WTC11 (cell line): ENCODE measurements at regions not wholly inside any gene's neighbourhood (a gene's known extent, or its start where the extent isn't known, plus 50 kb on each side); places are given as distances from the start of the nearest gene placed in this dataset.

Experiments
- ATAC-seq: fragments of 200-7000 bp; cut with Tn5 transposase; 2 replicates; pipeline ENCODE4 v1.10.0; 2021; ENCODE audit warnings: mild to moderate bottlenecking, moderate library complexity
- CTCF ChIA-PET: fragments of 300-600 bp; sonication (Branson Sonifier 250); formaldehyde crosslinking; loops from one replicate; lab custom pipeline; 2021; ENCODE audit warnings: antibody characterized with exemption; lab: Charles Lee
- POLR2A ChIA-PET: fragments of 350-600 bp; sonication (Branson Sonifier 250); formaldehyde crosslinking; loops from one replicate; lab custom pipeline; 2021; ENCODE audit warnings: antibody characterized with exemption; lab: Charles Lee
- DNase-seq: peaks from one replicate; pipeline ENCODE4 v3.0.0; 2021; ENCODE audit warnings: low spot score
- H3K27ac Mint-ChIP-seq: 2 replicates; pipeline ENCODE4 v1.8.0; 2021; ENCODE audit warnings: mixed read lengths
- H3K27me3 Mint-ChIP-seq: 2 replicates; pipeline ENCODE4 v1.8.0; 2021; ENCODE audit warnings: low read depth, mild to moderate bottlenecking, moderate library complexity, mixed read lengths
- H3K36me3 Mint-ChIP-seq: 2 replicates; pipeline ENCODE4 v1.8.0; 2021; ENCODE audit warnings: mixed read lengths
- H3K4me1 Mint-ChIP-seq: 2 replicates; pipeline ENCODE4 v1.8.0; 2022; ENCODE audit warnings: mixed read lengths
- H3K4me3 Mint-ChIP-seq: 2 replicates; pipeline ENCODE4 v1.8.0; 2021; ENCODE audit warnings: mild to moderate bottlenecking, moderate library complexity, mixed read lengths
- H3K9me3 Mint-ChIP-seq: 2 replicates; pipeline ENCODE4 v1.8.0; 2021; ENCODE audit warnings: mixed read lengths
- EMX1 ChIP-seq: fragments of 250-450 bp; sonication (Bioruptor Pico); IDR thresholded peaks from 2 replicates; pipeline ENCODE4 v1.8.0; 2021; ENCODE audit warnings: mild to moderate bottlenecking
- ETV6 ChIP-seq: sonication (generic); formaldehyde crosslinking; IDR thresholded peaks from 2 replicates; pipeline ENCODE4 v1.8.1; 2022; ENCODE audit warnings: mild to moderate bottlenecking, missing genetic modification reagents
- FOXJ3 ChIP-seq: sonication (generic); formaldehyde crosslinking; IDR thresholded peaks from 2 replicates; pipeline ENCODE4 v1.9.0; 2021; ENCODE audit warnings: missing genetic modification reagents, mild to moderate bottlenecking, borderline replicate concordance
- GTF2I ChIP-seq: fragments of 250-450 bp; sonication (Bioruptor Pico); conservative IDR thresholded peaks from 2 replicates; pipeline ENCODE4 v1.4.0; 2021; ENCODE audit warnings: mild to moderate bottlenecking
- JUN ChIP-seq: sonication (generic); formaldehyde crosslinking; IDR thresholded peaks from 2 replicates; pipeline ENCODE4 v1.8.0; 2023; ENCODE audit warnings: mild to moderate bottlenecking, missing genetic modification reagents
- NFYB ChIP-seq: sonication (generic); formaldehyde crosslinking; conservative IDR thresholded peaks from 2 replicates; pipeline ENCODE4 v1.8.0; 2022; ENCODE audit warnings: low read depth, missing genetic modification reagents
- NR2C2 ChIP-seq: sonication (generic); formaldehyde crosslinking; IDR thresholded peaks from 2 replicates; pipeline ENCODE4 v1.8.0; 2022; ENCODE audit warnings: mild to moderate bottlenecking, missing genetic modification reagents
- SMAD3 ChIP-seq: sonication (generic); formaldehyde crosslinking; IDR thresholded peaks from 2 replicates; pipeline ENCODE4 v1.8.0; 2022; ENCODE audit warnings: missing genetic modification reagents, mild to moderate bottlenecking, borderline replicate concordance
- SOX15 ChIP-seq: fragments of 250-450 bp; sonication (Bioruptor Pico); IDR thresholded peaks from 2 replicates; pipeline ENCODE4 v1.9.0; 2021; ENCODE audit warnings: mild to moderate bottlenecking
- ZNF121 ChIP-seq: sonication (generic); formaldehyde crosslinking; IDR thresholded peaks from 2 replicates; pipeline ENCODE4 v1.8.0; 2023; ENCODE audit warnings: missing genetic modification reagents
- ZNF423 ChIP-seq: fragments of 250-450 bp; sonication (Bioruptor Pico); IDR thresholded peaks from 2 replicates; pipeline ENCODE4 v2.1.2; 2022; ENCODE audit warnings: mild to moderate bottlenecking, moderate library complexity
- TF ChIP-seq, protein P1 (sequence below): sonication (generic); formaldehyde crosslinking; IDR thresholded peaks from 2 replicates; pipeline ENCODE4 v1.8.0; 2022; ENCODE audit warnings: missing genetic modification reagents
- TF ChIP-seq, protein P2 (sequence below): sonication (generic); formaldehyde crosslinking; IDR thresholded peaks from 2 replicates; pipeline ENCODE4 v1.8.0; 2023; ENCODE audit warnings: mild to moderate bottlenecking, missing genetic modification reagents
- TF ChIP-seq, protein P3 (sequence below): sonication (generic); formaldehyde crosslinking; IDR thresholded peaks from 2 replicates; pipeline ENCODE4 v1.8.0; 2022; ENCODE audit warnings: mild to moderate bottlenecking, missing genetic modification reagents
- TF ChIP-seq, protein P4 (sequence below): sonication (generic); formaldehyde crosslinking; IDR thresholded peaks from 2 replicates; pipeline ENCODE4 v1.8.1; 2022; ENCODE audit warnings: missing genetic modification reagents, borderline replicate concordance
- TF ChIP-seq, protein P5 (sequence below): sonication (generic); formaldehyde crosslinking; IDR thresholded peaks from 2 replicates; pipeline ENCODE4 v1.8.0; 2022; ENCODE audit warnings: mild to moderate bottlenecking, missing genetic modification reagents
- TF ChIP-seq, protein P6 (sequence below): fragments of 250-450 bp; sonication (Bioruptor Pico); conservative IDR thresholded peaks from 2 replicates; pipeline ENCODE4 v1.9.0; 2021; ENCODE audit warnings: mild to moderate bottlenecking

DNA sequence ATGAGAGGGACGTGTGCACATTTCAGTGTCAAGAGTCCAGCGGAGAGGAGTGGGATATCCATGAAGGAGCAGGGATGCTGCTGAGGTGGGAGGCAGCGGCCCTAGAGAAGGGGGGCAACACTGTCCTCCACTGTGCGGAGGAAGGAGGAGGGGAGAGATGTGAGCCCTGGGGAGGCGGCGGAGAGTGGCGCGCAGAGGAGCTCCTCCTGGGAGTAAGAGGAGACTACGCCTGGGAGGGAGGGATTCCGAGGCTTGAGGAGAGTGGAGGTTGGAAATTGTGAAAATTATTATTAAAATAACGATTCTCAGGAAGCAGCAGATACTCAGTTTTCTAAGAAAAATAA is 142.7 kb downstream of the CEP57L1 start (continued):
- TF ChIP-seq, protein P1, sequence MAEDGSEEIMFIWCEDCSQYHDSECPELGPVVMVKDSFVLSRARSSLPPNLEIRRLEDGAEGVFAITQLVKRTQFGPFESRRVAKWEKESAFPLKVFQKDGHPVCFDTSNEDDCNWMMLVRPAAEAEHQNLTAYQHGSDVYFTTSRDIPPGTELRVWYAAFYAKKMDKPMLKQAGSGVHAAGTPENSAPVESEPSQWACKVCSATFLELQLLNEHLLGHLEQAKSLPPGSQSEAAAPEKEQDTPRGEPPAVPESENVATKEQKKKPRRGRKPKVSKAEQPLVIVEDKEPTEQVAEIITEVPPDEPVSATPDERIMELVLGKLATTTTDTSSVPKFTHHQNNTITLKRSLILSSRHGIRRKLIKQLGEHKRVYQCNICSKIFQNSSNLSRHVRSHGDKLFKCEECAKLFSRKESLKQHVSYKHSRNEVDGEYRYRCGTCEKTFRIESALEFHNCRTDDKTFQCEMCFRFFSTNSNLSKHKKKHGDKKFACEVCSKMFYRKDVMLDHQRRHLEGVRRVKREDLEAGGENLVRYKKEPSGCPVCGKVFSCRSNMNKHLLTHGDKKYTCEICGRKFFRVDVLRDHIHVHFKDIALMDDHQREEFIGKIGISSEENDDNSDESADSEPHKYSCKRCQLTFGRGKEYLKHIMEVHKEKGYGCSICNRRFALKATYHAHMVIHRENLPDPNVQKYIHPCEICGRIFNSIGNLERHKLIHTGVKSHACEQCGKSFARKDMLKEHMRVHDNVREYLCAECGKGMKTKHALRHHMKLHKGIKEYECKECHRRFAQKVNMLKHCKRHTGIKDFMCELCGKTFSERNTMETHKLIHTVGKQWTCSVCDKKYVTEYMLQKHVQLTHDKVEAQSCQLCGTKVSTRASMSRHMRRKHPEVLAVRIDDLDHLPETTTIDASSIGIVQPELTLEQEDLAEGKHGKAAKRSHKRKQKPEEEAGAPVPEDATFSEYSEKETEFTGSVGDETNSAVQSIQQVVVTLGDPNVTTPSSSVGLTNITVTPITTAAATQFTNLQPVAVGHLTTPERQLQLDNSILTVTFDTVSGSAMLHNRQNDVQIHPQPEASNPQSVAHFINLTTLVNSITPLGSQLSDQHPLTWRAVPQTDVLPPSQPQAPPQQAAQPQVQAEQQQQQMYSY (CRISPR knock-in tag), result no peak
- TF ChIP-seq, protein P2, sequence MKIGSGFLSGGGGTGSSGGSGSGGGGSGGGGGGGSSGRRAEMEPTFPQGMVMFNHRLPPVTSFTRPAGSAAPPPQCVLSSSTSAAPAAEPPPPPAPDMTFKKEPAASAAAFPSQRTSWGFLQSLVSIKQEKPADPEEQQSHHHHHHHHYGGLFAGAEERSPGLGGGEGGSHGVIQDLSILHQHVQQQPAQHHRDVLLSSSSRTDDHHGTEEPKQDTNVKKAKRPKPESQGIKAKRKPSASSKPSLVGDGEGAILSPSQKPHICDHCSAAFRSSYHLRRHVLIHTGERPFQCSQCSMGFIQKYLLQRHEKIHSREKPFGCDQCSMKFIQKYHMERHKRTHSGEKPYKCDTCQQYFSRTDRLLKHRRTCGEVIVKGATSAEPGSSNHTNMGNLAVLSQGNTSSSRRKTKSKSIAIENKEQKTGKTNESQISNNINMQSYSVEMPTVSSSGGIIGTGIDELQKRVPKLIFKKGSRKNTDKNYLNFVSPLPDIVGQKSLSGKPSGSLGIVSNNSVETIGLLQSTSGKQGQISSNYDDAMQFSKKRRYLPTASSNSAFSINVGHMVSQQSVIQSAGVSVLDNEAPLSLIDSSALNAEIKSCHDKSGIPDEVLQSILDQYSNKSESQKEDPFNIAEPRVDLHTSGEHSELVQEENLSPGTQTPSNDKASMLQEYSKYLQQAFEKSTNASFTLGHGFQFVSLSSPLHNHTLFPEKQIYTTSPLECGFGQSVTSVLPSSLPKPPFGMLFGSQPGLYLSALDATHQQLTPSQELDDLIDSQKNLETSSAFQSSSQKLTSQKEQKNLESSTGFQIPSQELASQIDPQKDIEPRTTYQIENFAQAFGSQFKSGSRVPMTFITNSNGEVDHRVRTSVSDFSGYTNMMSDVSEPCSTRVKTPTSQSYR, result no peak
- TF ChIP-seq ZNF423, result no peak

DNA sequence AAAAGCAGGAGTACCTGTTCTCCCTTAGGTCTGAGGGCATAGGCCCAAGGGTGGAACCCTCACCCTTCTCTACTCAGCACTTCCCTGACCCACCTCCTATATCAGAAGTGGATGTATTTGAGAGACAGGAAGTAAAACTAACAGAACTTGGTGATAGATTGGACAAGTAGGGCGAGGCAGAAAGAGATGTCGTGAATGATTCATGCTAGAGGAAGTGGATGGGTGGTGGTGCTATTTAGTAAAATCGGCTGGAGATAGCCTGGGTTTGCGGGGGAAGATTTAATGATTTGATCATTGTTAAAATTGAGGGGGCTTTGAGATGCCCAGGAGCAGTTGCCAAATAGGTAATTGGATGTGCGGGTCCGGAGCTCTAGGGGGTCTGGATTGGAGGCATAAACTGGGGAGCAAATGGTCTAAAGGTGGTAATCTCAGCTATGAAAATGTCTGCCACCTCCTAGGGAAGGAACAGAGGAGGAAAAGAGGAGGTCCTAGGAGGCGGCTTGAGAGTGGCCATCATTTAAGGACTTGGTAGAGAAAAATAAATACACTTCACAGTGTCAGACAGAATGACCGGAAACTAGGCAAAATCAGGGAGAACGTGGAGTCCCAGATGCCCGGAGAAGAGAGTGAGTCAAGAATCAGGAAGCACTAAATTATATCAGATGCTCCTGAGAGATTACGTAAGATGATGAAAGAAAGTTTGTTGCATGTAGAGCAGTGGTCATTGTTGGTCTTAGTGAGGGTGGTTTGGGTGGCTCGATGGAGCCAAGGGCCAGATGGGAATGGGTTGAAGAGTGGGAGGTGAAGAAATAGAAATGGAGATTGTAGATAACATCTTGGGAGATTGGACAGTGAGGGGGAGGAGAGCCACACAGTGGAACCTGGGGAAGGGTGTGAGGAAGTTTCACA is 142.0 kb downstream of the CEP57L1 start:
- TF ChIP-seq ZNF121 (CRISPR knock-in tag) (no peak), NR2C2 (CRISPR knock-in tag) (no peak), GTF2I (CRISPR knock-in tag) (no peak), SMAD3 (CRISPR knock-in tag) (no peak)
- TF ChIP-seq, protein P3, sequence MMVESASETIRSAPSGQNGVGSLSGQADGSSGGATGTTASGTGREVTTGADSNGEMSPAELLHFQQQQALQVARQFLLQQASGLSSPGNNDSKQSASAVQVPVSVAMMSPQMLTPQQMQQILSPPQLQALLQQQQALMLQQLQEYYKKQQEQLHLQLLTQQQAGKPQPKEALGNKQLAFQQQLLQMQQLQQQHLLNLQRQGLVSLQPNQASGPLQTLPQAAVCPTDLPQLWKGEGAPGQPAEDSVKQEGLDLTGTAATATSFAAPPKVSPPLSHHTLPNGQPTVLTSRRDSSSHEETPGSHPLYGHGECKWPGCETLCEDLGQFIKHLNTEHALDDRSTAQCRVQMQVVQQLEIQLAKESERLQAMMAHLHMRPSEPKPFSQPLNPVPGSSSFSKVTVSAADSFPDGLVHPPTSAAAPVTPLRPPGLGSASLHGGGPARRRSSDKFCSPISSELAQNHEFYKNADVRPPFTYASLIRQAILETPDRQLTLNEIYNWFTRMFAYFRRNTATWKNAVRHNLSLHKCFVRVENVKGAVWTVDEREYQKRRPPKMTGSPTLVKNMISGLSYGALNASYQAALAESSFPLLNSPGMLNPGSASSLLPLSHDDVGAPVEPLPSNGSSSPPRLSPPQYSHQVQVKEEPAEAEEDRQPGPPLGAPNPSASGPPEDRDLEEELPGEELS (CRISPR knock-in tag), result no peak

DNA sequence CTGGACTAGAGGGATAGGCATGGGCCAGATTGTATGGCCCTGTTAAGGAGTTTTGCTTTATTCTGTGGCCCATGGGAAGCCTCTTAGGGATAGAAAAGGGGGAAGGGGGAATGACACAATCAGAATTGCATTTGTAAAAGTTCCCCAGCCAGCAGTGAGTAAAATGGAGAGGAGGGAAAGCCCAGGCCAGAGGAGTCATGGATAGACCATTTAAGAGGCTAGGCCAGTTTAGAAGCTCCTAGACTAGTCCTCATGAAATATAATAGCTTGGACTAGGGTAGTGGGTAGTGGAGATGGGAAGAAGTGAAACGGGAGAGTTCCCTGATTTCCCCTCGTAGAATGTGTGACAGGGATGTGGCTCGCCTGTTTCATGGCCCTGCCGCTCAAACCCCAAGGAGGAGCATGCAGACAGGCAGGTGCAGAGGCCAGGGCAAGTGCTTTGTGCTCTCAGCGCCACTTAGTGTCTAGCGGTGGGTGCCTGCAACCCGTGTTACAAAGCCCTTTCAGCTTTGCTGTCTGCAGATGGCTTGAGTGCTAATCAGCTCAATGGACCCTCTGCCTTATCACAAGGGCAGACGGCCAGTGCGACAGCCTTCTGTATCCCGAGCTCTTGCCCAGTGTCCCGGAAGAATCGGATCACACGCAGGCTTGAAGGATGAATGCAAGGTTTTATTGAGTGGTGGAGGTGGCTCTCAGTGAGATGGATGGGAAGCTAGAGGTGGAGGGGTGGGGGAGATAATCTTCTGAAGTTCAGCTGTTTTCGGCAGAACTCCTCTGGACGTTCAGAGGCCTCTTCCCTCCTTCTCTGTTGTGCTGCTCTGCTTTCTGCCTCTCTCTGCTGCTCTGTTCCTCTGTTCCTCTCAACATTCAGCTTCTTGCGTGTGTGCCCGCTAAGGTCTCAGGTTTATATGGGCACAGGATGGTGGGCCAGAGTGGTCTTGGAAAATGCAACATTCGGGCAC is 141.1 kb downstream of the CEP57L1 start:
- peak; percentile 82 for DNase-seq
- POLR2A ChIA-PET, result no interaction called here
- Mint-ChIP-seq H3K9me3 (0 out of 2 replicates have a peak, but pooled peaks cover 4% of the 10 kb centered on the region), H3K36me3 (no peaks in the 10 kb centered on the region), H3K4me3 (no peak overlapping the region; the same call in 1 of the 2 replicates), H3K27me3 (peaks cover 2% of the 10 kb centered on the region; the same call in 1 of the 2 replicates), H3K4me1 (peaks cover 13% of the 10 kb centered on the region), H3K27ac (no peak overlapping the region)
- CTCF ChIA-PET, result interaction anchor here (0.5 to 1.7 kb wide), 10 partner anchors 11 to 205 kb away, joined by 3 to 9 read pairs (median 3); no protein-coding TSS in a partner anchor
- ATAC-seq, result peak; percentile 100
- no peak for TF ChIP-seq SOX15 (CRISPR knock-in tag)
- TF ChIP-seq, protein P4, sequence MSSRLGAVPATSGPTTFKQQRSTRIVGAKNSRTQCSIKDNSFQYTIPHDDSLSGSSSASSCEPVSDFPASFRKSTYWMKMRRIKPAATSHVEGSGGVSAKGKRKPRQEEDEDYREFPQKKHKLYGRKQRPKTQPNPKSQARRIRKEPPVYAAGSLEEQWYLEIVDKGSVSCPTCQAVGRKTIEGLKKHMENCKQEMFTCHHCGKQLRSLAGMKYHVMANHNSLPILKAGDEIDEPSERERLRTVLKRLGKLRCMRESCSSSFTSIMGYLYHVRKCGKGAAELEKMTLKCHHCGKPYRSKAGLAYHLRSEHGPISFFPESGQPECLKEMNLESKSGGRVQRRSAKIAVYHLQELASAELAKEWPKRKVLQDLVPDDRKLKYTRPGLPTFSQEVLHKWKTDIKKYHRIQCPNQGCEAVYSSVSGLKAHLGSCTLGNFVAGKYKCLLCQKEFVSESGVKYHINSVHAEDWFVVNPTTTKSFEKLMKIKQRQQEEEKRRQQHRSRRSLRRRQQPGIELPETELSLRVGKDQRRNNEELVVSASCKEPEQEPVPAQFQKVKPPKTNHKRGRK (CRISPR knock-in tag), result no peak
- no peak for TF ChIP-seq NFYB (CRISPR knock-in tag)
- TF ChIP-seq, protein P5, sequence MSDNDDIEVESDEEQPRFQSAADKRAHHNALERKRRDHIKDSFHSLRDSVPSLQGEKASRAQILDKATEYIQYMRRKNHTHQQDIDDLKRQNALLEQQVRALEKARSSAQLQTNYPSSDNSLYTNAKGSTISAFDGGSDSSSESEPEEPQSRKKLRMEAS (CRISPR knock-in tag), result peak; percentile 22; the same call in 1 of the 2 replicates
- no peak for TF ChIP-seq JUN (CRISPR knock-in tag)
- TF ChIP-seq FOXJ3 (CRISPR knock-in tag), result no peak
- no peak for TF ChIP-seq SMAD3 (CRISPR knock-in tag)
- TF ChIP-seq, protein P6, sequence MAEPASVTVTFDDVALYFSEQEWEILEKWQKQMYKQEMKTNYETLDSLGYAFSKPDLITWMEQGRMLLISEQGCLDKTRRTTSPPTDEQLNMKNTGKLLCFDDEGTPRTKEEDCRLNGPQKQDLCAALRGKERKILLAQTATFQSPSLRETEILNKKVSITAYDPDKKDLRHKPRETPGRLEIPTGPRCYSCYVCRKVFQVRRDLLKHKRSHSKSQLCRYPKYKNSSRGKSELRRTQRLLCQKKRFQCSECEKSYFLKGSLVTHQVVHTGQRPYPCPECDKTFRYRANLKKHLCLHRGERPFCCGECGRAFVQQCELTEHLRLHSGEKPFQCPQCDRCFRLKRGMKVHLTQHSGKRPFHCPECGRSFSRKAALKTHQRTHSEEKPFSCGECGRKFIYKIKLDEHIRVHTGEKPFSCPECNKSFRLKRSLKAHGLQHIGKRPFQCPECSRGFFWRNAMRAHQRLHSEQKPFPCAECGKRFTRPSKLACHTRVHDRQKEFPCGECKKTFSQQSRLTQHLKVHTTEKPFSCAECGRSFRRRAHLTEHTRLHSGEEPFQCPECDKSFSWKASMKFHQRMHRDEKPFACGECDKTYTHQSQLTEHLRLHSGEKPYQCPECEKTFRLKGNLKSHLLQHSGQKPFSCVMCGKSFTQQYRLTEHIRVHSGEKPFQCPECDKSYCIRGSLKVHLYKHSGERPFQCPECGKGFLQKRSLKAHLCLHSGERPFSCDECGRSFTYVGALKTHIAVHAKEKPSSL (CRISPR knock-in tag), result no peak
- TF ChIP-seq ETV6 (CRISPR knock-in tag), result peak; percentile 37; the same call in 1 of the 2 replicates
- TF ChIP-seq EMX1, result no peak

More for the DNA sequence above, 142.0 kb downstream of the CEP57L1 start:
- ChIA-PET POLR2A (no interaction called here), CTCF (interaction anchor here (0.9 to 1.7 kb wide), 8 partner anchors 12 to 204 kb away, joined by 3 to 9 read pairs (median 3); no protein-coding TSS in a partner anchor)
- Mint-ChIP-seq H3K27me3 (peaks cover 2% of the 10 kb centered on the region; the same call in 1 of the 2 replicates), H3K9me3 (0 out of 2 replicates have a peak, but pooled peaks cover 4% of the 10 kb centered on the region), H3K27ac (no peak overlapping the region), H3K4me1 (peaks cover 13% of the 10 kb centered on the region), H3K4me3 (no peak overlapping the region), H3K36me3 (no peaks in the 10 kb centered on the region)
- no peak for ATAC-seq
- no peak for DNase-seq
